GM03348 (cell line): ENCODE measurements at regions not wholly inside any gene's neighbourhood (a gene's known extent, or its start where the extent isn't known, plus 50 kb on each side); places are given as distances from the start of the nearest gene placed in this dataset.

Source experiments
- DNase-seq: peaks from one replicate; pipeline ENCODE4 v3.0.0; 2012; ENCODE audit warnings: low spot score

DNA sequence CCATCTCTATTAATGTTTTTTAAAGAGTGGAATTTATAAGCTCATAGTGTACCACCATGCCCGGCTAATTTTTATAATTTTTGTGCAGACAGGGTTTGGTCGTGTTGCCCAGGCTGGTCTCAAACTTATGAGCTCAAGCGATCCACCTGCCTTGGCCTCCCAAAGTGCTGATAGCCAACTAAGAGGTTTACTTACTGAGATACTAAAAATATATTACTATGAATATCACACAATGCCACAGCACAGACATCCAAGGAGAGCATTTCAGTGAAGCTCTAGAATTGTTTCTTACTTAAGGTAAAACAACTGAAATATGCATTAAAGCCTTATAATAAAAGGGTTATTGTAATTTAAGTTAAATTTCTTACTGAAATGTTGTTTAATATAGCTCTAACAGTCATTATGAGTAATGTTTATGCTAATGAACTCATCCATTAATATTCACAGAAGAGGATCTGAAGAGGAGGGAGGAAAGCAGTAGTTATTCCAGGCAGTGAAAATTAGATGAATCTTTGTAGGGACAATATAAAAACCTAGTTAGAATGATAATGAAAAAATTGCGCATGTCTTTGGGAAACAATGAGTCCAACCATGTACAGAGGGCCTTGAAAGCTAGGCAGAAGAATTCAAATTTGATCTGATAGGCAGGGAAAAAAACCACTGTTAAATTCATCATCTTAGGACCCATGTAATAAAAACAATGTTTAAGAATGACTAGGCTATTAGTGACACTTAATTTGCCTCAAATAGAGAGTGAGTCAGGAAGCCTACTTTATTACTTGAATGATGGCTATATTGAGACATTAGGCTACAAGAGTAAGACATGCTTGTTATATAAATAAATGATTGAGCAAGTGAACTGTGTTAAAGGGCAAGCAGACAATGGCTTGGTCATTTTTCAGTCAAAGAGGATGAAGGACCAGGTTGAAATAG is 99.2 kb downstream of the SLC41A2 start:
- DNase-seq: peak; percentile 16

DNA sequence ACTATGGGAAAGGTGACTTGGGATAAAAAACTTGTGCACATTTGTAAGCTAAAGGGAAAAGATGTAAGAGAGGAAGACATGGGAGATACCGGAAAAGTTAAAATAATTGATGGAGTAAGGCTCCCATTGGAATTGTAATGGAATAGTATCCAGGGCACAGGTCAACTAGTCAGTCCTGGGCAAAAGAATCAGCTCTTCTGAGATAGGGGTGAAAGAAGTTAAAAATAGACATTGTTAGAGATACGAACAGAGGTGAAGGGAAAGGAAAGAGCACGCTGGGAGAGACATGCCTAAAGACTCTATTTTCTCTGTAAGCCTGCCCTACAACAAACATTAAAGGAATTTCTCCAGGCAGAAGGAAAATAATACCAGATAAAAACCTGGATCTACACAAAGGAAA is 101.6 kb downstream of the SLC41A2 start:
- no peak for DNase-seq

DNA sequence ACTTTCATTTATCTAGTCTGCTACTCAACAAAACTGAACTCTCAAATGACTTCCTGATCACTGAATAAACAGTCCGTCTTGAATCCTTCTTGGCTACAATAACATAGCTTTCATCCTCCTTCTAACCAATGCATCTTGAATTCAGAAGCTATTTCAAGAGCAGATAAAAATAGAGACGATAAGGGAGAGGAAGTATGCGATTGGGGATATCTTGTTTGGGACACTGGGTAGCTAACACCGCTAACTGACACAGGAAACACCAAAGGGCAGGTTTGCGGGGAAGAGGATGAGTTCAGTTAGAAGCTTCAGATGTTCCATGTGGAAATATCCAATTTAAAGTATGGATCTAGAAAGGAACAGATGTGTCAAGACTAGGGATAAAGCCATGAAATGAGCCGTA is 102.5 kb downstream of the SLC41A2 start:
- DNase-seq: no peak

DNA sequence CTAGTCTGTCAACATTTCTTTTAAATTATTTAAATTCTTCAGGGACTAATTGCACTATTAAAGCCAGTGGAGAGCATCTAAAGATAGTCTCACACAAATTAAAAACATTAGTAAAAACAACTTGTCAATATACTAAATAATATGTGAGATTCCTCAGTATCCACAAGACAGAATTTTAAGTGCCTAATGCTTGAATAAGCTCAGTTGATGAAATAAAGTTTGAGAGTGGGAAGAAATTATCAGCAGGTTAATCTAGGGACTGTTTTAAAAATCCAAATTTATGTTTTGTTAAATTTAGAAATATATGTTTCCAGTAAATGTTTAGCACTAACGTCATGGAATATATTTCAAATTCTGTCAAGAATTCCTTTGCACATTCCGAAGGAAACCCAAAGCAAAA is 105.2 kb downstream of the SLC41A2 start:
- DNase-seq: peak; percentile 3

DNA sequence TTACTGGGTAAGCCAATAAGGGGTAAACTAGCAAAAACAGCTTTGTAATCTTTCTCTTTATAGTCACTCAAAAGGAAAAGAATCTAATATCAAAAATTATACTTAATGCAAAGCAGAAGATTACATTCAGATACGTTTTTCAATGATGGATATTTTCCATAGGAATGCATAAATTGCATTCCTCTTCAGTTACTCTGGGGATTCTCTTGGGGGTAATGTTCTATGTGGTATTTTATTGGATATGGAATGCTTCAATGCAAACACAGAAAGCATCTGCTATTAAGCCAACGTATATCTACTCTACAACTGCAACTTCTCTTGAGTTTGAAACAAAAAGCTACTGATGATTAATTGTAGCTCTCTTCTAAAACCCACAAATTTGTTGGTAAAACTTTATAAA is 106.0 kb downstream of the SLC41A2 start:
- DNase-seq: no peak

DNA sequence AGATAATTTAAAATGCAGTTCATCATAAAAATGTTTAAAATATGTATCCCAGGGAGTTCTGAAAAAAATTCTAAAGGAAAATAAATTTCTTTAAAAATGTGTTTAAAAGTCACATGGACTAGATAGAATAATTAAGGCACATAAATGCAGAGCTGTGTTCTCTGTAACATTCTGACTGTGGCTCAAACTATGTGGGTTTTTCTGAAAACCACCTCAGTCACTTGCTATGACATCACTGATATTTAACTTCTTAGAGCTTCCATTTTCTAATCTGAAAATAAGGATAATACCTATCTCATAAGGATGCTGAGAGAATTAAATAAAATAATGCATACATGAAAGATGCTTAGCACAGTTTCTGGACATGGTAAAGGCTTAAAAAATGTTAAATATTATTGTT is 107.3 kb downstream of the SLC41A2 start:
- DNase-seq: no peak

DNA sequence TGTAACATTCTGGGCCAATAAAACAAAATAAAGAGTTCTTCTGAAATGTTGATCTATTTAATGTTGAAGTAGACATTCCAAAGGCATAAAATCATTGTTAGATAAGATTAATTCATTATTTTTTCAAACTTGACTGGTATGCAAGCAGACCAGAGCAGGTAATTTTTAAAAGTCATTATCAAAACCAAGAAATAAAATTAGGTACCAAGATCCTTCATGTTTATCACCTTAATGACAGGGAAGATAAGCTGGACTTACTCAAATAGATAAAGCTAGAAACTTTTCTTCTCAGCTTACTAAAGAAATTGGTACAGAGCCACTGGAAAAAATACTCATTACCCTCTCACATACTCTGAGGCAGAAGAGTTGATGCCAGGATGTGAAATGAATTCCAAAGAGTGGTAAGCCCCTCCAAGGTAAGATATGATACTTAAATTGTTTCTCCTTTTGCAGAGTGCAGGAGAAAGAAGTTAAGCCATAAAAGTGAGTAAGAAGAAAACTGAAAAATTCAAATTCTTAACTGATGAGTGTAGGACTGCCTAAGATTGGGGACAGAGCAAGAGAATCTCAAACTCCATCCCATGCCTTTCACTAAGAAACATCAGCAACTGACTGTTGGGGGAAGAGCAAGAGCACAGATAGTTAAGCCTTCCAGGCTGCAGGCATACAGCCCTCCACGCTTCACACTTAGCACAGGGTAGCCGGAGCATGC is 111.9 kb downstream of the SLC41A2 start:
- DNase-seq: peak; percentile 48

DNA sequence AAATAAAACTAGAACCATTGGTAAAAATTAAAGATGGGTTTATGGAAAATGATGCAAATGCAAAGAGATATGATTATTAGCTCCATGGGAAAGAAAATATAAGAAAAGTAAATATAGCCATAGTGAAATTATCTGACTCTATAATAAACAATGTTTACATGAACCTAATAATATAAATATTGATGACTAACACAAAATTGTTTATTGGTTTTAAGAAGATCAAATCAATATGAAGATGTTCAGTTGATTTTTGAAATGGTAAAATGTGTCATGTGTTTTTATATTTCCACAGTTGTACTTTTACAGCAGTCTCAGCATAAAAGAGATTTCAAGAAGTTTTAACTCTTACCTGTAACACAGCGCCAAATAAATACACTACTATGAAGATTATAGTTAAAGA is 114.0 kb downstream of the SLC41A2 start:
- DNase-seq: no peak

DNA sequence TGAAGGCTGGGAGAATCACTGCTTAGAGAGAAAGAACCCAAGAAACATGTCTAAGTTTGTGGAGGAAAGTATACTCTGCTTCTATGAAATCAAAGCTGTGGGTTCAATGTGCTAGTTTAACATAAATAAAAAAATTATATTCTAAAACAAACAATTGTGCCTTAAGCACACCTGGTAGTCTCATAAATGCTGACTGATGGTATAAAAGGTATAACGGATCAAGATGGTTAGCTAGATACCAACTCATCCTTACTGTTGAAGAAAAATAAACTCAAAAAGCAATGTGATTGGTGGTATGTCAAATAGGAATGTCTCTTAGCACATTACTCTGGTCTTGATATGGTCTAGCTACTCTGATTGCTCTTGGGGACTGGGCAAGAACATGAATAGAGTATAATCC is 117.8 kb downstream of the SLC41A2 start:
- DNase-seq: no peak

DNA sequence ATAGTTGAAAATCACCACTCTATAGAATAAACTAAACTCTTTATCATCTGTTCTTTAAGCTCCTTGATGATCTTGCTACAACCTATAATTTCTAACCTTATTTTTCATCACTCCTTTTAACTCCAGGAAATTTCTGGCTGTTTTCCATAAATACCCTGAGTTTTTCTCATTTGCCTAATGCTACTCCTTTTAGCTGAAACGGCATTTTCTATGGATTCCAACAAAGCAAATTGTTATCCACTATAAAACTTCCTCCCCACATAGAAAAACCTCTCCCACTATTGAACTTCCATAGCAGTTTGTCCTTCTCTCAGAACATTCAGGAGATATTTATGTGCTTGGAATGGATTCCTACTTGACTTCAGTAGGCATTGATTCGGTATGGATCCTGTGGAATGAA is 122.8 kb downstream of the SLC41A2 start:
- no peak for DNase-seq

DNA sequence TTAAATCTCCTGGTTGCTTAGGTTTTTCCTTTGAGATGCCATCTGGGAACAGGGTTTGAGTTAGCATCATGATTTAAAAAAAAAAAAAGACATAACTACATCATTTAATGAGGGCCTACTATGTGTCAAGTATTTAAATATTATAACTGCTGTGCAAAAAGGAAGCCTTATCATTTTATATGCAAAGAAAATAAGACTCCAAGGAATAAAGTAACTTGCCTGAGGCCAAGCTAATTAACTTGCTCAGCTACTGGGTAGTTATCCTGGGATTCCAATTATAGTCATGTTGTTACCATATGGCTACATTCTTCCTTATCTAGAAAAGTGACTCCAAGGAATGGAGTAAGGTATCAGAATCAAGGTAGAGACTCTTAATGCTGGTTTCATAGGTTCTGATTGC is 123.5 kb downstream of the SLC41A2 start:
- no peak for DNase-seq

DNA sequence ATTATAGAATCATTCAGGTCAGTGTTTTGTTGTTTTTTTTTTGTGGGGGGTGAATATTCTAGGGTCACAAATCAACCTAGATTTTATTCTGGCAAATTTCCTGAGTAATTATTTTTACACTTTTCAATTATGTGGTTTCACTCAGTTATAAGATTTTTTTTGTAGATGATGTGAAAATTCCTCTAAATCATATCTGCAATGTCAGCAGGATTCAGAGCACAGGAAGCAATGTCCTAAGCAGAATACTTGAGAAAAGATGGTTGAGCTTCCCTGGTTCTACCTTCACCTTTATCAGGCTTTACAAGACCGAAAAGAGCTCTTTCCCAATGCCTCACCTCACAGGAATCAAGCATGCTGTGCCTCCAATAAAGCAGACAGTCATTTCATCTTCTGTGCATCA is 124.3 kb downstream of the SLC41A2 start:
- no peak for DNase-seq

DNA sequence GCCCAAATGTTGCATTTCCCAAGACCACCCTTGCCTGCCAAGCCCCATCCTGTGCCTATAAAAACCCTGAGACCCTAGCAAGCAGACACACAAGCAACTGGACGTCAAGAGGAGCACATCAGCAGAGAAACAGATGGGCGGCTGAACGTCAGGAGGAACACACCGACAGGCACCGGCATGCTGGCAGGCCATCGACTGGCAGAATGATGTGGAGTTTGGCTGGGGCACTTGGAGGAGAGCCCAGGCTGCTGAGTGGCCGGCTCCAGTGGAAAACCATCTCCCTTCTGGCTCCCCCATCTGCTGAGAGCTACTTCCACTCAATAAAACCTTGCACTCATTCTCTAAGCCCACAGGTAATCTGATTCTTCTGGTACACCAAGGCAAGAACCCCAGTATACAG is 130.1 kb downstream of the SLC41A2 start:
- DNase-seq: no peak

DNA sequence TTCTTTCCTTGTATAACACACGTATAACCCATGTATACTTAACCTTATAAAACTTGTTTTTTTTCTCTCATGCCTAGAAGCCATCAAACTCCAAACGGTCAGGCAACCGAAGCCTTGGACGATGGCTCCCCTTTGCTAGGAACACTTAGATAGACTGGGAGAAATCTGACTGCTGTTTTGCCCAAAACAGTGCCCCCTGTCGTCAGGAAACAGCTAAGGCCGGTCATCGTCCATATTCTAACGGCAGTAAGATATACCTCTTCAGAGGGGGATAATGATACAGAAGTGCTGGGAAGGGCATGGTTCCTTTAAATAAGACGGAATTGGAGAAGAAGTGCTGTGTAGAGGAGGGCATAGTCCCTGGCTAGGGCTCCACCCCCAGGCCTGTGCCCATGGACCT is 130.5 kb downstream of the SLC41A2 start:
- no peak for DNase-seq

DNA sequence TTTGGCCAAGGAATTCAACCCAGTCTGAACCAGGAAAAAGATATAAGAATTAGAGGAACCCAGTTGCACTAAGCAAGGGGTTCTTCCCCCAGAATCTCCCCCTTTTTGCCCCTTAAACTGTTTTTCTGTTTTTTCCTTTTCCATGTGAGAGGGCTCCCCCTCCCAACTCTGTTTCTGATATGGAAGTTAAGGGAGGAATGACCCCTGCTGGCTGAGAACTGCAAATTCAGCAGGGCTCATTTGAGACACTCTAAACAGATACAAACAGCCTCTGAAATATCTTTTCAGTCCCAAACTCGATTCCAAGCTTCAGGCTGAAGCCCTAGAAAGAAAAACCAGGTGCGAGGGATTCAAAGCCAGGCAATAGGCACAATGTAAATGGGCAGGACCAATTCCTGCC is 132.7 kb downstream of the SLC41A2 start:
- DNase-seq: no peak

DNA sequence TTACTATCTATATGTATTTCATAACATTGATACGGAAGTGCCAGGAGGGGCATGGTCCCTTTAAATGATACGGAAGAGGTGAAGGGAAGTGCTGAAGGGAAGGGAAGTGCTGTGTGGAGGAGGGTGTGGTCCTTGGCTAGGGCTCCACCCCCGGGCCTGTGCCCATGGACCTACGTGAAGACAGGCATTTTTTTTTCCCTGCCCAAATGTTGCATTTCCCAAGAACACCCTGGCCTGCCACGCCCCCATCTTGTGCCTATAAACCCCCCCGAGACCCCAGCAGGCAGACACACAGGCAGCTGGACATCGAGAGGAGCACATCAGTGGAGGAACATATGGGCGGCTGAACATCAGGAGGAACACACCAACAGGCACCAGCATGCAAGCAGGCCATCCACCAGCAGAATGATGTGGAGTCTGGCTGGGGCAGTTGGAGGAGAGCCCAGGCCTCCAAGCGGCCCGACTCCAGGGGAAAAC is 134.1 kb downstream of the SLC41A2 start:
- DNase-seq: no peak

DNA sequence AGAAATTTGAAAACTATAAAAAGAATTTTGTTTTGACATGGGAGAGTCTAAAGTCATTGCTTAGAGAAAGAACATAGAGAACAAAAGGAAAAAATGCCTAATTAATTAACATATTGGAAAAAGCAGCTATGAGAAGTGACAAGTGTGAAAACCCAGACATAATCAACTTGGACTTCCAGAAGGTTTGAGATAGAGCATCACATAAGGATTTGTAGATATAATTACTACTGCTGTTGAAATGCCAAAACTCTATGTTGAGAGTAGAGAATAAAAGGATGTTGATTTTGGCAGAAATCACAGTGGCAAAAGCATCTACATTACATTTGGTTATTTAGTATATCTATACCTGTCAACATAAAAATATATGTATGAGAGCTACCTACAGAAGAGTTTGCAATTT is 135.1 kb downstream of the SLC41A2 start:
- DNase-seq: no peak

DNA sequence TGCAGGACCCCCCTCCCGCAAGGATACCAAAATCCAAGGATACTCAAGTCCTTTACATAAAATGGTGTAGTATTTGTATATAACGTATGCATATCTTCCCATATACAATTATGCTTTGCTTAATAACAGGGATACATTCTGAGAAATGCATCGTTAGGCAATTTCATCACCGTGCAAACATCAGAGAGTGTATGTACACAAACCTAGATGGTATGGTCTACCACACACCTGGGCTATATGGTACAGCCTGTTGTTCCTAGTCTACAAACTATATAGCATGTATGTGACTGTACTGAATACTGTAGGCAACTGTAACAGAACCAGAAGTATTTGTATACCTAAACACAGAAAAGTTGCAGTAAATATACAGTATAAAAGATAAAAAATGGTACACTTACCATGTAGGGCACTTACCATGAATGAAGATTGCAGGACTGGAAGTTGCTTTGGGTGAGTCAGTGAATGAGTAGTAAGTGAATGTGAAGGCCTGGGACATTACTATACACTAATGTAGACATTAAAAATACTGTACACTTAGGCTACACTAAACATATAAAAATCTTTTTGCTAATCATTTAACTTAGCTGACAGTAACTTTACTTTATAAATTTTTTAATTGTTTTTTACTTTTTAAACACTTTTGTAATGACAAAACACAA is 141.1 kb downstream of the SLC41A2 start:
- no peak for DNase-seq

DNA sequence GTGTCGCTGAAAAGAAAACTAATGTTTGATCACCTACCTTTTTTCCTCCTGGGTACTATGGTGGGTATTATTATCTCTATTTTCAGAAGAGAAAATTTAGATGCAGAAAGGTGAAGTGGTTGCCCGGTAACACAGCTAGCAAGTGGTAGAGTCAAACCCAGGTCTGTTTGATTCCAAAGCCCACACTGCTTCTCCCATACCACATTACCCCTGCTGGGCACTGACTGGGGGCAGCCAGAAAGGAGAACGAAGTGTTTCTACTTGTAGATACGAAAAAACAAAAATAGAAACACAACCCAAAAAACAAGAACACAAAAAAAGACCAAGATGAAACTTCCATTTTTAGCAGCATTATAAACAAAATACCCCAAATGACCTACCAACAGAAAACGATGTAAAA is 142.2 kb downstream of the SLC41A2 start:
- DNase-seq: no peak

DNA sequence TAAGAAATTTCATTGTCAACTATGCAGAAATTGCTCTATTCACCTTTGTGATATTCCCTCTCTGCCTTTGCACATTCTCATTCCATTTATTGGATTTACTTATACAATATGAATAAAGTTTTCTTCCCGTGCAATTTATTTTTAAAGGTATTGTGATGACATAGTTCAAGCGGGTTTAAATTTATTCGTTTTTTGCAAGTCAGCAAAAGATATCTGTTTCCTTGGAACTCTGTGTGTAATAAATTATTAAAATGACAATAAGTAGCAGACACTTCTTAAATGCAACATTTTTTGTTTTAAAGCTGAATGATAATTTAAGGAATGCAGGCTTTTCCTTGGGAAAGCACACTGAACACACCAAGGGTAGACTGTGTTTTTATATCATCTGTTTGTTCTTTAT is 143.1 kb downstream of the SLC41A2 start:
- no peak for DNase-seq
